Muscle layer of duodenum (tissue), 2 donors: ENCODE measurements at regions not wholly inside any gene's neighbourhood (a gene's known extent, or its start where the extent isn't known, plus 50 kb on each side); places are given as distances from the start of the nearest gene placed in this dataset.

Experiments
- H3K27ac ChIP-seq: one replicate; pipeline ENCODE4 v1.7.0; 2013; ENCODE audit warnings: mild to moderate bottlenecking, low read length
- H3K27me3 ChIP-seq: one replicate; pipeline ENCODE4 v1.7.0; 2013; ENCODE audit warnings: low read depth, mild to moderate bottlenecking, control low read depth, low read length
- H3K36me3 ChIP-seq, 2 donors: one replicate each; pipeline ENCODE4 v1.7.0; 2013; ENCODE audit warnings: low read length in 2 of 2, control low read depth in 1 of 2, mild to moderate bottlenecking in 1 of 2; ENCODE audit not compliant: insufficient read depth in 2 of 2, control insufficient read depth in 1 of 2
- H3K4me1 ChIP-seq, 2 donors: one replicate each; pipeline ENCODE4 v1.7.0; 2013; ENCODE audit warnings: low read length in 2 of 2, mild to moderate bottlenecking in 2 of 2, control low read depth in 1 of 2, moderate library complexity in 1 of 2; ENCODE audit not compliant: insufficient read depth in 2 of 2, control insufficient read depth in 1 of 2
- H3K4me3 ChIP-seq, 2 donors: one replicate each; pipeline ENCODE4 v1.7.0; 2013; ENCODE audit warnings: low read length in 2 of 2, low read depth in 1 of 2, mild to moderate bottlenecking in 1 of 2
- H3K9me3 ChIP-seq, 2 donors: one replicate each; pipeline ENCODE4 v1.7.0; 2013; ENCODE audit warnings: low read length in 2 of 2, control low read depth in 1 of 2, mild to moderate bottlenecking in 1 of 2; ENCODE audit not compliant: control insufficient read depth in 1 of 2
- donor health status: healthy.

DNA sequence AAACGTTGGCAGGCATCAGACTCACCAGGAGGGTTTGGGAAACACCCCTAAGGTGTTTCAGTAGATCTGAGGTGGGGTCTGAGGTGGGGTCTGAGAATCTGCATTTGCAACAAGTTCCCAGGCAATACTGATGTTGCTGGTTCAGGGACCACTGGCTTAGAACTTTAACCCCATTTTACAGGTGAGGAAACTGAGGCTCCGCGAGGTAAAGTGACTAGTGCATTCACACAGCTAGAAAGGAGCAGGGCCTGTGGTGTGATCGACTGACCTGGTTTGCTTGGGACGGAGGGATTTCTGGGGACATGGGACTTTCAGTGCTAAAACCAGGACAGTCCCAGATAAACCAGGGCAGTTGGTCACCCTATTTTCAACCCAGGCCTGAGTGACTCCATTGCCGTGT lies 81.4 kb upstream of the ZNF618 start:
- no peak overlapping the region for H3K27ac ChIP-seq
- no peaks in the 10 kb centered on the region for H3K36me3 ChIP-seq

DNA sequence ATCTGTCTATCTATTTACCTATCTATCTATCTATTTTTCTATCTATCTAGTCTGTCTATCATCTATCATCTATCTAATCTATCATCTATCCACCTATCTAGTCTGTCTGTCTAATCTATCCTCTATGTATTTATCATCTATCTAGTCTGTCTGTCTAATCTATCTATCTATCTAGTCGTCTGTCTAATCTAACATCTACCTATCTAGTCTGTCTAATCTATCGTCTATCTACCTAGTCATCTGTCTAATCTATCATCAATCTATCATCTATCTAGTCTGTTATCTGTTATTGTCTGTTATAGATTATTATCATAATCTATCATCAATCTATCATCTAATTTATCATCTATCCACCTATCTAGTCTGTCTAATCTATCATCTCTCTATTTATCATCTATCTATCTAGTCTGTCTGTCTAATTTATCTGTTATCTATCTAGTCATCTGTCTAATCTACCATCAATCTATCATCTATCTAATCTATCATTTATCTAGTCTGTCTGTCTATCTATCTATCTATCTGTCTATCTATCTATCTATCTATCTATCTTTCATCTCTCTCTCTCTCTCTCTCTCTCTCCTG lies 80.2 kb upstream of the ZNF618 start:
- Histone ChIP-seq H3K27me3 (no peaks in the 10 kb centered on the region), H3K27ac (no peak overlapping the region), H3K36me3 (no peaks in the 10 kb centered on the region), H3K4me1 (no peaks in the 10 kb centered on the region), H3K4me3 (no peak overlapping the region), H3K9me3 (peaks cover 0 to 5% of the 10 kb centered on the region in 2 donors)

More for the DNA sequence above, 81.4 kb upstream of the ZNF618 start:
- H3K4me3 ChIP-seq, result no peak overlapping the region
- no peaks in the 10 kb centered on the region for H3K4me1 ChIP-seq
- peaks cover 0 to 5% of the 10 kb centered on the region in 2 donors for H3K9me3 ChIP-seq
- no peaks in the 10 kb centered on the region for H3K27me3 ChIP-seq

DNA sequence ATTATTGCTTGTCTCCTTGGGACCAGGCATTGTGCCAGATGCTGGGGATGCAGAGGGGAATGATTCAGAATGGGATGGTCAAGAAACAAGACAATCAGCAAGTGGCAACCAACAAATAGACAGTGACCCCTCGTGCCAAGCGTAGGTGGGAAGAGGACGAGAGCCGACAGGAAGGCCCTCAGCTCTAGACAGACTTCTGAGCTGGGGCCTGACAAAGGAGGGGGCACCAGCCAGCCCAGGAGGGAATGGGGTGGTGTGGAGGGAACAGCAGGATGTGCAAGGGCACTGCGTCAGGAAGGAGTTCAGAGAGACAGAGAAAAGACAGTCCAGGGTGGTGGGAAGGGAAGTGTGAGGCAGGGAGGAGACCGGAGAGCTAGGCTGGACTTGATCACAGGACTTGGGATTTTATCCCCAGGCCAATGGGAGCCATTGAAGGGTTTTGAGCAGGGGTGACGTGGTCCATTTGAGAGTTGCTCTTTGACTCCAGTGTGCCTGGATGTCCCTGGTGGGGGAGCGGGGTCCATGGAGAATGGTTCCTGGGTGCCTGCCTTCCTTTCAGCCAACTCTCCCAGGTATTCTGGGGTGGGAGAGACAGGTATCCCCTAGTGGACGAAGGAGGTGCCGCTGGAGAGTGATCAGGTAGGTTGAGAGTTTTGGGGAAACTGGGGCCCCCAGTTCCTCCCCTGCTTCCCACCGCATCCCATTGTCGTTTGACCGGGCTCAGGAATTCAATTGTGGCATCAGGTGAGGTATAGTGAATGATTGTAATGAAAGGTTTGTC lies 79.3 kb upstream of the ZNF618 start:
- Histone ChIP-seq H3K36me3 (no peaks in the 10 kb centered on the region), H3K27me3 (no peaks in the 10 kb centered on the region), H3K27ac (no peak overlapping the region), H3K4me3 (no peak overlapping the region), H3K4me1 (no peaks in the 10 kb centered on the region), H3K9me3 (no peaks in the 10 kb centered on the region)

DNA sequence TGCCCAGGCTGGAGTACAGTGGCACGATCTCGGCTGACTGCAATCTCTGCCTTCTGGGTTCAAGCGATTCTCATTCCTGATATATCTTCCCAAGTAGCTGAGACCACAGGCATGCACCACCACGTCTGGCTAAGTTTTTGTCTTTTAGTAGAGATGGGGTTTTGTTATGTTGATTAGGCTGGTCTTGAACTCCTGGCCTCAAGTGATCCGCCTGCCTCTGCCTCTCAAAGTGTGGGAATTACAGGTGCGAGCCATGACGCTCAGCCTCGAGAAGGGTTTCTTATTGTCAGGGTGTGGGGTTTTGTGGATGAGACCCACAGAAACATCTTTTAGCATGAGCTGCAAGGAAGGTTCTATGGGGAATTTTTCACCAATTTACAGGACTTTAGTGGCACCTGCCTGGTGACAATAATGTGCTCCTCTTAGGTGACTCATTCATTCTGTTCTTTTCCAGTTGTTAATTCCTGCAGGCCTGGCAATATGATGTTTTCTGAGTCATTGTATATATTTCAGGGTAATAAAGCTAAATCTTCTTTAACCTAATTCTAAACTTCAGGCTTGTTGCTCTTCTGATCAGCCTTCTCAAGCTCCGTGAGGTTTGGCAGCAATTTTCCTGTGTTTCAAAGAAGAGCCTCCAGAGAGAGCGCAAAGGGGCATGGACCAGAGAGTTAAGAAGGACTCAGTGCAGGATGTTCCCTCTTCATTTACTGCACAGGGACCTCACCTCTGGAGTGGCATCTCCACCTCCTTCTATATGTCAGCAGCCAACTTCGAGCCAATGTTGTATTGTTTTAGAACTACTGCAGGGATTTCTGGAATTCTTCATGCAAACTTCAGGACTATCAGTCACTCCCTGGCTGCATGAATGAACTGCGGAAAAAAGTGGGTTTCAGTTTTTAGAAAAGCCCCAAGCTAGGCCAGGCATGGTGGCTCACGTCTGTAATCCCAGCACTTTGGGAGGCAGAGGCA lies 77.8 kb upstream of the ZNF618 start:
- Histone ChIP-seq H3K27me3 (no peaks in the 10 kb centered on the region), H3K4me3 (no peak overlapping the region), H3K27ac (no peak overlapping the region), H3K36me3 (no peaks in the 10 kb centered on the region), H3K4me1 (no peaks in the 10 kb centered on the region), H3K9me3 (no peaks in the 10 kb centered on the region)

DNA sequence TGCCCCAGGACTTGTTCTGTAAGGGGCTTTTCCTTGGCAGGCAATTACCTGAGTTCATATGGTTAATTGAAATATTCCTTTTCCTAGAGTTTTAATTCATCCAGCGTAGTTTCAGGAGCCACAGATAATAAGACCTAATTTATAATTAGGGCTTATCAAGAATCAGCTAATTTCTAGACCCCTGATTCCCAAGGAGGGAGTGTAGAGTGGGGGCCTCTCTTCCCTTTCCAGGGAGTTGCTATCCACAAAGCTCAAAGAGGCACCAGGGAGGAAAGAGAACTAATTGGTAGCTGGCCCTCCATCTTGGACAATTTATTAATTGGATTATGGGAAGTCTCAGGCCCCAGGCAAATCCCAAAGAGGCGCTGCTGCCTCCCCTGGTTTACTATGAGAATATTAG lies 75.8 kb upstream of the ZNF618 start:
- Histone ChIP-seq H3K36me3 (no peaks in the 10 kb centered on the region), H3K27ac (no peak overlapping the region), H3K27me3 (no peaks in the 10 kb centered on the region), H3K9me3 (no peaks in the 10 kb centered on the region), H3K4me1 (no peaks in the 10 kb centered on the region), H3K4me3 (no peak overlapping the region)

DNA sequence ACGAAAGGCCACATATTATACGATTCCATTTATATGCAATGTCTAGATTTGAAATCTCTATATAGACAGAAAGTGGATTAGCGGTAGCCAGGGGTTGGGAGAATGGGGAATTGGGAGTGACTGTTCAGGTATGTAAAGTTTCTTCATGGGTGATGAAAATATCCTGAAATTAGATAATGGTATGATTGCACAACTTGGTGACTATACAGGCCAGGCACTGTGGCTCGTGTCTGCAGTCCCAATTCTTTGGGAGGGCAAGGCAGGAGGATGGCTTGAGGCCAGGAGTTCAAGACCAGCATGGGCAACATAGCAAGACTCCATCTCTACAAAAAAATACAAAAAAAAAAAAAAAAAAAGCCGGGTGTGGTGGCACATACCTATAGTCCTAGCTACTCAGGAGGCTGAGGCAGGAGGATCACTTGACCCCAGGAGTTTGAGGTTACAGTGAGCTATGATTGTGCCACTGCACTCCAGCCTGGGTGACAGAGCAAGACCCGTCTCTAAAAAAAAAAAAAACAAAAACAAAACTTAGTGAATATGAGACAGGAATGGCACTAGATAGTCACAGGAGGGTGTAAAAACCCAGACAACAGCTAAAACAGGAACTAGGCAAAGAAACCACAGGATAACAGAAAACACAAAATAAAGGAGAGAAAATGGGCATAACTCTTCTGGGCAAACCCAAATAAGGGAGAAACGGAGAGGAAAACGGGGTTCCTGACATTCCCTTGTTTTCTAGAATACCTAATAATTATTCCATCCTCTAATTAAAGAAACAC lies 72.1 kb upstream of the ZNF618 start:
- H3K9me3 ChIP-seq, result no peaks in the 10 kb centered on the region

DNA sequence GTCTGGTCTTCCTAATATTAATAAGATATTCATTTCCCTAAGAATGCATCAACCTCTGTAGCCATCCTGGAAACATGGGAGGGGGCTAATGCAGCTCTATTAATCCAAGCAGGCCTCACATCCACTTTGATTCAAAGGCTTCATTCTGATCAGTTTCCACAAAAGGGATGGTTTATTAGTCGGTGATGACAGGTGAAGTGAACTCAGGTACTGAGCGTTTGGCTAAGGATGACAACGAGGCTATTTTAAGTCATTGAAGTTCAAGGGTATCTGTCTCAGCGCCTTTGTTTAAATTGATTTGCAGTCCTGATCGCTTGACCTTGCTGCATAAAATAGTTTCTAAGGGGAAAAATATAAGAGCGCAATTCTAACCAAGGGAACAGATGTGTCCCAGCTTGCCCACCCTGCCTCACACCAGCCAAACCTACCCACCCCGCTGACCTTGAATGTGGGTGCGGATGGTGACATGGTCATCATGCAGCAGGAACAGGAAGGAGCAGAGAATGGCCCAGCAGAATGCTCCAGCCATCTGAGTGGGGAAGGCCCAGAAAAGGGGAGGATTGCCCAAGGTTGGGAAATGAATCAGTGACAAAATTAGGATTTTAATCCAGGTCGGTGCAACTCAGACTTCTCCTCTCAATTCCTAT lies 70.5 kb upstream of the ZNF618 start:
- H3K27ac ChIP-seq, result no peak overlapping the region
- H3K4me3 ChIP-seq, result no peak overlapping the region
- H3K9me3 ChIP-seq, result no peaks in the 10 kb centered on the region
- no peaks in the 10 kb centered on the region for H3K36me3 ChIP-seq
- peaks cover 3 to 5% of the 10 kb centered on the region in 2 donors for H3K4me1 ChIP-seq
- H3K27me3 ChIP-seq, result no peaks in the 10 kb centered on the region

More for the DNA sequence above, 72.1 kb upstream of the ZNF618 start:
- no peak overlapping the region for H3K4me3 ChIP-seq
- H3K36me3 ChIP-seq, result no peaks in the 10 kb centered on the region
- H3K27me3 ChIP-seq, result no peaks in the 10 kb centered on the region
- H3K27ac ChIP-seq, result no peak overlapping the region
- peaks cover 3 to 5% of the 10 kb centered on the region in 2 donors for H3K4me1 ChIP-seq

DNA sequence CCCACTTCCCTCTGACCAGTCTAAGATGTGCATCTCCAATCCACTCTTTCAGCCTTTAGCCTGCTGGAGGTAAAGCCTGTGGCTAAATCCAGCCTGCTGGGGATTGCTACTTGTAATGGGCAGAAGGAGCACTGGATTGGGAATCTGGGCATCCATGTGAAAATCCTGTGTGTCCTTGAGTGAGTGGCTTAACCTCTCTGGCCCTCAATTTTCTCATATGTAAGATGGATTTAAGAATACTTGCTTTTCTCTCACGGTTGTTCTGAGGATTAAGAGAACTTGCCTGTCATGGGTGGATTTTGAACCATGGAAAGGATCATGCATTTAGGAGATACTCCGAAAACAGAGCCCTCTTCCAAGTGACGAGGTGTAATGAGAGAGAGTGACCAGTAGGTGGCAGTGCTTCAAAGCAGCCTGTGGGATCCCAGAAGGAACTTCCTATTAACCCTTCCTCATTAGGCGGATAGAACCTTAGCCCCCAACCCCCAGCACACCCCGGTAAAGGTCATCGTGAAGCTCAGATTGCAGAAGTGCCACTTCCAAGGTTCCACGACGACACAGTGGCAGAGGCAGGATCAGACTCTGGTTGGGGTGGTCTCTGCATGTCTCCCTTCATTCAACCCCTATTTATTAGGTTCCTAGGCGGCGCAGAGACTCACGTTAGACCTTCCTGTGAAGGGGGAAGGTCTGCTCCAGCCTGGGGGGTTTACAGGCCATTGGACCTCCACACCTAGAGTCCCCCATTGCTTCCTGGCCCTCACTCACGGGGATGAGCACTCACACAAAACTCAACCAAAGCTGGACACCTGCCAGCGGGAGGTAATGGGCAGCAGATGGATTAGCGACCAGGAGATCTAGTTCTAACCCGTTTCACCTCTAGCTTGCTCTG lies 68.7 kb upstream of the ZNF618 start:
- no peaks in the 10 kb centered on the region for H3K9me3 ChIP-seq

DNA sequence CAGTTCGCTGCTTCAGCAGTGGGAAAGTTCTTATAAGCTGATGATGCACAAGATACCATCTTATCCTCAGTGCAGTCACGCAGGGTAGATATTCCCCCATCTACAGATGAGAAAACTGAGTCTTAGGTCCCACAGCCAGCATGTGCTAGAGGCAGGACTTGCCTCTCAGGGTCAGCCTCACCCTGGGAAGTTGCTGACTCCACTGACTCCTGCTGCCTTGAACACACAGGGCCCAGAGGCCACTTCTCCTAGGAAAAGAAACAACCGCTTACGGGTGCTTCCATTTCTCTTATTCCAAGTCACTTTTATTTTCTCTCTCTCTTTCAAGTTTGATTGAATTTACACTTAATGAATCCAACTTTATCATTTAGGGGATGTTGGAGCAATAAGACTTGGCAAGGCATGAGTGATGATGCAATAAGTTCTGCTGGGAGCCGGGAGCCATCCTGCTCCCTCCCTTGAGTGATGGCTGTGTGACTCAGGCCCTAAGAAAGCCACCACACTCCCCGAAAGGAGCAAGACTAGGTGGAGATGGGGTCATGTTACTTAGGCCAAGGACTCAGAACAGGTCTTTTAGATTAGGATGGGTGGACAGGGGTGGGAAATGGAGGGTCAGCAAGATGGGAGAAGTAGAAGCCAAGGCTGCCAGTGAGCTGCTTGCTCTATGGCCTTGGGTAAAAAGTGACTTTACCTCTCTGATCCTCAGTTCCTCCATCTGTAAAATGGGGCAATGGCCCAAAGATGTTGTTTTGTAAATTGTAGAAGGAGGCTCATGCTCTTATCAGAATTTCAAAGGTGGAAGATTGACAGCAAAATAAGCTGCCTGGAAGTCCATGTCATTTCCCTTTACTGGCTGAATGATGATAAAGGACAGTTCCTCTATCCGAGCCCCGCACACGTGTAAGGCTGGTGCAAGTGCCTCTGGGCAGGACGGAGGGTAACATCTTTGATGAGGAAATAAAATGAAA lies 67.4 kb upstream of the ZNF618 start:
- H3K4me3 ChIP-seq, result no peak overlapping the region
- H3K36me3 ChIP-seq, result no peaks in the 10 kb centered on the region
- no peaks in the 10 kb centered on the region for H3K9me3 ChIP-seq
- no peak overlapping the region for H3K27ac ChIP-seq
- peaks cover 3 to 5% of the 10 kb centered on the region in 2 donors for H3K4me1 ChIP-seq
- H3K27me3 ChIP-seq, result no peaks in the 10 kb centered on the region

More for the DNA sequence above, 68.7 kb upstream of the ZNF618 start:
- Histone ChIP-seq H3K27me3 (no peaks in the 10 kb centered on the region), H3K4me3 (peak overlapping the region; percentile 19 to 46), H3K36me3 (no peaks in the 10 kb centered on the region), H3K27ac (no peak overlapping the region), H3K4me1 (peaks cover 3 to 5% of the 10 kb centered on the region in 2 donors)
